PFSK-1 (cell line): ENCODE measurements at regions not wholly inside any gene's neighbourhood (a gene's known extent, or its start where the extent isn't known, plus 50 kb on each side); places are given as distances from the start of the nearest gene placed in this dataset.

ENCODE experiments used
- FOXP2 ChIP-seq: optimal IDR thresholded peaks from 2 replicates; pipeline ENCODE3; 2011; ENCODE audit warnings: borderline replicate concordance, control low read depth, inconsistent platforms; ENCODE audit not compliant: insufficient read depth; ENCODE audit errors: extremely low read length, extremely low read depth
- POLR2AphosphoS5 ChIP-seq: IDR thresholded peaks from 2 replicates; pipeline ENCODE4 v1.6.1; 2012; ENCODE audit warnings: low read depth, mild to moderate bottlenecking, control low read depth, low read length, moderate library complexity
- REST ChIP-seq, 2 experiments: IDR thresholded peaks; 2 replicates each; pipeline versions ENCODE4 v1.6.1 to v1.8.0; 2011 to 2012; ENCODE audit warnings: low read depth in 2 of 2, low read length in 2 of 2, control low read depth in 1 of 2, inconsistent platforms in 1 of 2, mild to moderate bottlenecking in 1 of 2, moderate library complexity in 1 of 2; ENCODE audit not compliant: insufficient read depth in 1 of 2
- SIN3A ChIP-seq: IDR thresholded peaks from 2 replicates; pipeline ENCODE4 v1.6.1; 2012; ENCODE audit warnings: mild to moderate bottlenecking, low read length, moderate library complexity, borderline replicate concordance; ENCODE audit not compliant: insufficient read depth
- TAF1 ChIP-seq: IDR thresholded peaks from 2 replicates; pipeline ENCODE4 v1.6.1; 2012; ENCODE audit warnings: low read length, control low read depth, borderline replicate concordance; ENCODE audit not compliant: insufficient read depth

- TF ChIP-seq SIN3A, result no peak
- TF ChIP-seq REST (IDR thresholded peaks at IDR 0.05; ENCODE audit: insufficient read depth in 1 of 2, low read depth in 2 of 2, low read length in 2 of 2), result no peak
- TF ChIP-seq FOXP2, result no peak
- no peak for TF ChIP-seq TAF1
- no peak for TF ChIP-seq POLR2AphosphoS5
Observed at GRCh38 chrX:22634083-22634482, 361.4 kb downstream of the CBLL2 start.

GRCh38 chrX:22634751-22635150 is 362.0 kb downstream of the CBLL2 start:
- no peak for TF ChIP-seq TAF1
- no peak for TF ChIP-seq REST (IDR thresholded peaks at IDR 0.05; ENCODE audit: insufficient read depth in 1 of 2, low read depth in 2 of 2, low read length in 2 of 2)
- TF ChIP-seq SIN3A, result no peak
- TF ChIP-seq POLR2AphosphoS5, result no peak
- no peak for TF ChIP-seq FOXP2

GRCh38 chrX:22648281-22648680 is 351.5 kb upstream of the DDX53 start:
- no peak for TF ChIP-seq TAF1
- TF ChIP-seq SIN3A, result no peak
- TF ChIP-seq FOXP2, result no peak
- no peak for TF ChIP-seq REST (IDR thresholded peaks at IDR 0.05; ENCODE audit: insufficient read depth in 1 of 2, low read depth in 2 of 2, low read length in 2 of 2)
- no peak for TF ChIP-seq POLR2AphosphoS5

GRCh38 chrX:22650691-22651090 is 349.1 kb upstream of the DDX53 start:
- TF ChIP-seq SIN3A (no peak), REST (IDR thresholded peaks at IDR 0.05; ENCODE audit: insufficient read depth in 1 of 2, low read depth in 2 of 2, low read length in 2 of 2) (no peak), TAF1 (no peak), FOXP2 (no peak), POLR2AphosphoS5 (no peak)

GRCh38 chrX:22652596-22652995 is 347.2 kb upstream of the DDX53 start:
- TF ChIP-seq TAF1 (no peak), SIN3A (no peak), POLR2AphosphoS5 (no peak), REST (IDR thresholded peaks at IDR 0.05; ENCODE audit: insufficient read depth in 1 of 2, low read depth in 2 of 2, low read length in 2 of 2) (no peak), FOXP2 (no peak)
